DMS 273 treated with DMSO at 0.1 percent for 48 hours (cell line): ENCODE measurements at regions not wholly inside any gene's neighbourhood (a gene's known extent, or its start where the extent isn't known, plus 50 kb on each side); places are given as distances from the start of the nearest gene placed in this dataset.
A peak's percentile ranks its signal among the peaks of the same experiment; 100 is the strongest.

ENCODE experiments used
- DNase-seq: peaks from one replicate; lab custom pipeline; 2025; lab: John Stamatoyannopoulos, UW

DNA sequence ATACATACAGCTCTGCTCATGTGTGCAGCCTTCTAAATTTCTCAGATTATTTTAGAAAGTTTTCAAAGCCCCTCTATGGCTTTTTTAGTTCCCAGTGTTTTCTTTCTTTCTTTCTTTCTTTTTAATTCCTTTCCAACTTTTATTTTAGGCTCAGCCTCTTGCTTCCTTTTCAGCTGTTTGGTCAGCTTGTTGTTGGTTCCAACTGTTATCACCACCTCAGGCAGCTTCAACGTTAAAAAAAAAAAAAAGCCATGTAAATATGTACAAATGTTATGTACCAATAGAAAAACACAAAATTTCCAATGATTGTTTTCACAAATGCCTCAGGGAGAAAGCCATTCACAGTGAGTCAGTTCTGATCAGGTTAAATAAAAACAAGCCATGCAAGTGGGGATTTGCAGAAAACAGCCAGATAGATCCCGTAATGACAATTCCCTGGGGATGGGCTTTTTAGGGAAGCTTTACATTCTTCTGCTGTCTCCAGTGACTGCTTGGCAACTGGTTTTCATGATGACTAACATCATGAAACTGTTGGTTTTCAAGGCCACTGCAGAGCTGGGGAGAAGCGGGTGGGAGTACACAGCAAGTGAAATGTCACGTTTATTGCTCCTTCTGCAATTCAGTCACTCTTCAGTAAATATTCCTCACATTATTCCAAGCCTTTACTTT, 908.4 kb downstream of the EPHA3 start:
- DNase-seq = no peak

DNA sequence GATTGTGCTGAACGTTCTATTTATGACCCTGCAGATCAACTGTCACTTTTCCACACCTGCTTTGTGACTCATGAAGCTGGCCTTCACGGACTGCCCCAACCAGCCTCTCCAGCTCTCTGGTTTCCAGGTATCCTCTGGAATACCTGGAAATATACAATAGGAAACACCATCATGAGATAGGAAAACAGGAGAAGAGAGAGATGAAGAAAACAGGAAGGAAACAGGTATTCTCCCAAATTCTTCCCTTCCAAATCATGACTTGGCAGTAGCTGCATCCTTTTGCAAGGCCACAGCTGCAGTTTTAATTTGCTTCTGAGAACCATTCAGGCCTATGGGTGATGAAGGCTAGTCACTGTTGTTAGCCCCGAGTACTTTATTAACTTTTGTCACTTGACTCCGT, 909.1 kb downstream of the EPHA3 start:
- no peak for DNase-seq

GRCh38 chr3:90018779-90019178, 911.4 kb downstream of the EPHA3 start:
- no peak for DNase-seq

- DNase-seq = no peak
These were observed 917.6 kb downstream of the EPHA3 start for GRCh38 chr3:90025019-90025418.

DNA sequence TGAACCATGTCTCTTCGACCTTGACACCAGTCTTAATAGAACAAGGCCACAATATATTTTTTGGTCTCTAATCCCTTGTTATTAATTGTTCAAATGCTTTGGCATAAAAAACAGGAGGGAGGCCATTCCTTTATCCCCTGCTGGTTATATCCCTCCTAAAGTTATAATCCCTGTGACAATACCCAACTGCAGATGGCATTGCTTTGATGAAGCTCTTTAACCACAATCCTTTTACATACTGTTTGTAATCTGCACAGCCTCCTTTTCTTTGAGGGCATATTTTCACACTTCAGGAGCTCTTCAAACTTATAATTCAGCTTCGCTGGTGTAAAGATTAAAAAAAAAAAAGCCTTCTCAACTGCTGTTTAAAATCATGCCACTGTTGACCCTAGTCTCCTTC, 919.0 kb downstream of the EPHA3 start:
- no peak for DNase-seq

DNA sequence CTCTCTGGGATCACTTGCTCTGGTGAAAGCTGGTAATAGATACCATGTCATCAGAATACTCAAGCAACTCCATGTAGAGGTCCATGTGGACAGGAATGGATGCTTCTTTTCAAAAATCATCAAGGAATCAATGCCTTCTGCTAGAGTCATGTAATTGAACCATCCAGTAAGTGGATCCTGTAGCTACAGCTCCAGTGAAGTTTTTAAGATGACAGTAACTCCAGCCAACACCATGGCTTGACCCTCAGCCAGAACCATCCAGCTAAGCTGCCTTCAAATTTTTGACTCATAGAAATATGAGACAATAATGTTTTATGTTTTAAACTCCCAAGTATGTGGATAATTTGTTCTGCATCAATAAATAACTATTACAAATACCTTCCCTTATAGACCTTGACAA, 923.7 kb downstream of the EPHA3 start:
- DNase-seq = no peak

DNA sequence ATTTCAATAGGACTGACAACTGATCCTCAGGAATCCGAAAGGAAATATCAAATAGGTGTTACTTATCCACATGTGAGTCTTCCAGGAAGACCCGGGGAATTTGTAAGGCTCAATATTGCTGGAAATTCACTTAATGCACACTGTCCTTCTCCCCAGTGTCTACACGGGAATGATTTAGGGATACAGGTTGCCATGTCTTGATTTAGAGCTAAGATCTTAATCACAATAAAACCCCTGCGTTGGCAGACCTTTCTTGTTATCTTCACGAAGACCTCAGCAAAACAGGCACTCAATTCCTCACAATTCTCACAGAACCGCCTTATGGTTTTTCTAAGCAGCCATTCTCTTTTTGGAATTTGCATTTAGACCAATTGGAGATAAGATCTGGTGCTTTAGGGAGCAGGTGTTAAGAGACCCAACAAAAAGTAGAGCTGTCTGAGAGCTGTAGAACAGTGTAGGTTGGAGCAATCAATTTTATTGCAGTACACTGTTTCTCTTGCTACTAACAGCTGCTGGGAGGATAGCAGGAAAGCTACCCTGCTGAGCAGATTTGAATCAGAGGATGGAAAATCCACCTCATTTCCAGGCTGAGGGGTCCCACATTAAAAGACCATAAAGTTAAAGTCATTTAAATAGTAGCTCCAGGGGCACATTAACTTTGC, 925.7 kb downstream of the EPHA3 start:
- peak; percentile 32 for DNase-seq

- DNase-seq = no peak
These were observed 926.6 kb downstream of the EPHA3 start for GRCh38 chr3:90034038-90034437.

GRCh38 chr3:90035643-90036042, 928.2 kb downstream of the EPHA3 start:
- no peak for DNase-seq

GRCh38 chr3:90036939-90037469, 929.6 kb downstream of the EPHA3 start:
- DNase-seq = no peak

DNA sequence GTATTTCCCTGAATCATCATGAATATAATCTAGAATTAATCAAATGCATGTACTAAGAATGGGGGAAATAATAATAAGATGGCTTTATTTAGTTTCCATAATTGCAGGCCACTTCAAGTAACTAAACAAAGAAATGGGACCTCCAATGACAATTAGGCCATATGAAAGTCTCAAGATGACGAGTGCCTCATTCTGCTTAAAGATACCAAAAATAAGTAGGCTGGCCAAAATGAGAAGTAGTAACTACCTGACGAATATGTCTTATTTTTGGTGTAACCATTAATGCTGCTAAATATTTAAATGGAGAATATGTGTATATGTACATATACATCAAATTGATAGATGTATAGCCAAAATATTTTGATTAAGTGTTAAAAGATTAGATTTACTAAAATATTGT, 932.6 kb downstream of the EPHA3 start:
- no peak for DNase-seq

- DNase-seq = no peak
These were observed 933.1 kb downstream of the EPHA3 start for GRCh38 chr3:90040554-90040953.

DNA sequence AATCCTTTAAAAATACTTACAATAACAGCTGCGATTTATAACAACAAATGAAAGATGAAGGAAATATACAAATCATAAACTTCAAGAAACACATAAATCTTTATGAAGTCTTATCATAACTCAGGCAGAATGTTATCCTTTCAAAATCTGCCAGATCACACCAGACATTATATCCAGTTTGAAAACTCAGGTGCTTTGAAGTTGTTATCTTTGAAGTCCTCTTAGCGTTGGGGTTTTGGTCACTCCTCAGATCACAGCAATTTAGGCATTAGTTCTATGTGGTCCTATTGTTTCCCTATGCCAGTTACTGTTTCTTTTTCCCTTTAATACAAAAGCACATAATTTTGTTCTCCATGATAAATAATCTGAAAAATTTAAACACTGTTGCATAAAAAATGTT, 934.6 kb downstream of the EPHA3 start:
- DNase-seq = no peak

GRCh38 chr3:90043287-90043686, 935.9 kb downstream of the EPHA3 start:
- no peak for DNase-seq

- DNase-seq = no peak
These were observed 936.8 kb downstream of the EPHA3 start for GRCh38 chr3:90044084-90044816.

GRCh38 chr3:90052425-90052950, 945.1 kb downstream of the EPHA3 start:
- DNase-seq = no peak

GRCh38 chr3:90054311-90054710, 946.9 kb downstream of the EPHA3 start:
- DNase-seq = no peak

DNA sequence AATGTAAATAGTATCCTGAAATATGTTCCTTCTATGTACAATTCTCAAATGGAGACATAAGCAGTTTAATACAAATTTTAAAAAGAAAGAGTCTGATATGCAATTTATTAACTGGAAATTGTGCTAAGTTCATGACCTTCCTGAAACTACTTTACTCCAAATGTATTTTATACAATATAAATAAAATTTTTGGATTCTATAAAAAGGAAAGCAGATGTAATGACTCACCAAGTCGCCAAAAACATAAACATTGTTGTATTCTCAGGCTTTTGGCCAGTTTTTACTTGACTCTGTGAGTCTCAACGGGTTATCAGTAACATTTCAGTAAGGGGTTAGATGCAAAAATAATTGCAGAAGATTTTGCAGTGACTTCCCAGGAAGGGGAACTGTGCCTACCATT, 948.2 kb downstream of the EPHA3 start:
- DNase-seq = no peak

- no peak for DNase-seq
These were observed 949.0 kb downstream of the EPHA3 start for GRCh38 chr3:90056281-90057032.

GRCh38 chr3:90062016-90062415, 954.6 kb downstream of the EPHA3 start:
- DNase-seq = no peak

- no peak for DNase-seq
These were observed 955.3 kb downstream of the EPHA3 start for GRCh38 chr3:90062631-90063200.

- no peak for DNase-seq
These were observed 961.4 kb downstream of the EPHA3 start for GRCh38 chr3:90068783-90069182.
